Body of pancreas (tissue), 4 donors: ENCODE measurements at regions not wholly inside any gene's neighbourhood (a gene's known extent, or its start where the extent isn't known, plus 50 kb on each side); places are given as distances from the start of the nearest gene placed in this dataset.

Experiments
- POLR2A ChIP-seq, 3 donors: fragments of 450-650 bp; IDR thresholded peaks; one replicate each; pipeline ENCODE4 v1.6.1; 2016; ENCODE audit warnings: antibody characterized with exemption in 3 of 3, mild to moderate bottlenecking in 2 of 3
- TF ChIP-seq, protein P1 (sequence below), 7 experiments: fragments of 450-650 bp in 4 of 7; fragments of 200-600 bp in 3 of 7; sonication (generic) in 3 of 7; IDR thresholded peaks; one replicate each; pipeline ENCODE4 v1.5.1; 2016 to 2019; ENCODE audit warnings: antibody characterized with exemption in 7 of 7

DNA sequence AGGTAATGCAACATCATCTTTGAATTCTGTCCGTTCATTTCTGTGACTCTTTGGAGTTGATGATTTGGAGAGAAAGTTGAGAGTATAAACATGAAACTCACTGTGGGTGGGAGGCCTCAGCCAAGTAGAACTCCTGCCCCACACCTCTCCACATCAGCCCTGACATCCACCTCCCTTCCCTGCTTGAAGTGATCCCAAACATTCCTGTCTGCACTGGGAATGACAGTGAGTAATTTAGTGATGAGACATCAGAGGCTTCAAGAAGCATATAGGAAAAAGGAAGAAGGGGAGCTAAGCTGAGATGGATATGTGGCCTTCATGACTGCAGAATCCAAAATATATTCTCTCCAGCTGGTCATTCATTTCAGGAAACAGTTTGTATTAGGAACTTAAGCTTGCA lies 151.8 kb downstream of the SPATA18 start:
- TF ChIP-seq, protein P1, sequence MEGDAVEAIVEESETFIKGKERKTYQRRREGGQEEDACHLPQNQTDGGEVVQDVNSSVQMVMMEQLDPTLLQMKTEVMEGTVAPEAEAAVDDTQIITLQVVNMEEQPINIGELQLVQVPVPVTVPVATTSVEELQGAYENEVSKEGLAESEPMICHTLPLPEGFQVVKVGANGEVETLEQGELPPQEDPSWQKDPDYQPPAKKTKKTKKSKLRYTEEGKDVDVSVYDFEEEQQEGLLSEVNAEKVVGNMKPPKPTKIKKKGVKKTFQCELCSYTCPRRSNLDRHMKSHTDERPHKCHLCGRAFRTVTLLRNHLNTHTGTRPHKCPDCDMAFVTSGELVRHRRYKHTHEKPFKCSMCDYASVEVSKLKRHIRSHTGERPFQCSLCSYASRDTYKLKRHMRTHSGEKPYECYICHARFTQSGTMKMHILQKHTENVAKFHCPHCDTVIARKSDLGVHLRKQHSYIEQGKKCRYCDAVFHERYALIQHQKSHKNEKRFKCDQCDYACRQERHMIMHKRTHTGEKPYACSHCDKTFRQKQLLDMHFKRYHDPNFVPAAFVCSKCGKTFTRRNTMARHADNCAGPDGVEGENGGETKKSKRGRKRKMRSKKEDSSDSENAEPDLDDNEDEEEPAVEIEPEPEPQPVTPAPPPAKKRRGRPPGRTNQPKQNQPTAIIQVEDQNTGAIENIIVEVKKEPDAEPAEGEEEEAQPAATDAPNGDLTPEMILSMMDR (IDR thresholded peaks at IDR 0.05), result no peak
- TF ChIP-seq POLR2A (IDR thresholded peaks at IDR 0.05), result no peak
